HepG2 (cell line): ENCODE measurements at regions not wholly inside any gene's neighbourhood (a gene's known extent, or its start where the extent isn't known, plus 50 kb on each side); places are given as distances from the start of the nearest gene placed in this dataset.

Source experiments
- BRF2 ChIP-seq: sonication (generic); formaldehyde crosslinking; IDR thresholded peaks from 2 replicates; pipeline ENCODE4 v1.8.1; 2022; ENCODE audit warnings: mild to moderate bottlenecking, missing genetic modification reagents
- CBFB ChIP-seq: sonication (generic); formaldehyde crosslinking; IDR thresholded peaks from 2 replicates; pipeline ENCODE4 v1.4.0; 2020; ENCODE audit warnings: missing genetic modification reagents
- DMTF1 ChIP-seq: sonication (generic); formaldehyde crosslinking; IDR thresholded peaks from 2 replicates; pipeline ENCODE4 v1.4.0; 2020; ENCODE audit warnings: mild to moderate bottlenecking, missing genetic modification reagents
- FLYWCH1 ChIP-seq: sonication (generic); formaldehyde crosslinking; IDR thresholded peaks from 2 replicates; pipeline ENCODE4 v1.8.1; 2023; ENCODE audit warnings: mild to moderate bottlenecking, missing genetic modification reagents
- GABPA ChIP-seq, 2 experiments: IDR thresholded peaks; 2 replicates each; pipeline ENCODE4 v1.6.1; 2011 to 2016; ENCODE audit warnings: low read depth in 2 of 2, low read length in 1 of 2, missing biosample characterization in 1 of 2, missing genetic modification characterization in 1 of 2
- GRHL1 ChIP-seq: sonication (generic); formaldehyde crosslinking; conservative IDR thresholded peaks from 2 replicates; pipeline ENCODE4 v1.8.0; 2022; ENCODE audit warnings: missing genetic modification reagents
- HDAC2 ChIP-seq: sonication (generic); formaldehyde crosslinking; IDR thresholded peaks from 2 replicates; pipeline ENCODE4 v1.4.0; 2020; ENCODE audit warnings: missing genetic modification reagents
- HNRNPH1 ChIP-seq: fragments of 200-400 bp; formaldehyde crosslinking; optimal IDR thresholded peaks from 2 replicates; pipeline ENCODE3; 2017; ENCODE audit warnings: mild to moderate bottlenecking, low read depth, low read length
- HOXD1 ChIP-seq: sonication (generic); formaldehyde crosslinking; IDR thresholded peaks from 2 replicates; pipeline ENCODE4 v1.5.0; 2020; ENCODE audit warnings: missing genetic modification reagents
- NCOA5 ChIP-seq: sonication (generic); formaldehyde crosslinking; IDR thresholded peaks from 2 replicates; pipeline ENCODE4 v1.4.0; 2020; ENCODE audit warnings: missing genetic modification reagents
- NR2F6 ChIP-seq, 2 experiments: IDR thresholded peaks; 2 replicates each; pipeline ENCODE4 v1.6.1; 2016; ENCODE audit warnings: antibody characterized with exemption in 1 of 2, mild to moderate bottlenecking in 1 of 2
- PHB2 ChIP-seq: fragments of 450-650 bp; IDR thresholded peaks from 2 replicates; pipeline ENCODE4 v1.6.1; 2018; ENCODE audit not compliant: partially characterized antibody
- POLR2G ChIP-seq: fragments of 200-400 bp; formaldehyde crosslinking; IDR thresholded peaks from 2 replicates; pipeline ENCODE4 v1.6.1; 2018; ENCODE audit warnings: mild to moderate bottlenecking, low read depth, low read length, moderate library complexity
- SMARCC2 ChIP-seq: fragments of 450-650 bp; IDR thresholded peaks from 2 replicates; pipeline ENCODE4 v1.6.1; 2017; ENCODE audit warnings: antibody characterized with exemption, mild to moderate bottlenecking
- TEAD2 ChIP-seq: sonication (generic); formaldehyde crosslinking; IDR thresholded peaks from 2 replicates; pipeline ENCODE4 v1.9.0; 2021; ENCODE audit warnings: missing genetic modification reagents
- TFE3 ChIP-seq: IDR thresholded peaks from 2 replicates; pipeline ENCODE4 v1.6.1; 2016
- ZEB1 ChIP-seq: IDR thresholded peaks from 2 replicates; pipeline ENCODE4 v1.6.1; 2012; ENCODE audit warnings: mild to moderate bottlenecking, low read depth, inconsistent platforms; ENCODE audit not compliant: insufficient replicate concordance
- ZNF337 ChIP-seq: sonication (generic); formaldehyde crosslinking; IDR thresholded peaks from 2 replicates; pipeline ENCODE4 v1.5.1; 2020; ENCODE audit warnings: missing genetic modification reagents, low read depth, mild to moderate bottlenecking, borderline replicate concordance
- ZNF577 ChIP-seq: sonication (generic); formaldehyde crosslinking; IDR thresholded peaks from 2 replicates; pipeline ENCODE4 v1.4.0; 2020; ENCODE audit warnings: mild to moderate bottlenecking, low read depth, missing genetic modification reagents, borderline replicate concordance
- ZNF616 ChIP-seq: sonication (generic); formaldehyde crosslinking; IDR thresholded peaks from 2 replicates; pipeline ENCODE4 v1.5.0; 2020; ENCODE audit warnings: low read depth, mild to moderate bottlenecking, missing genetic modification reagents
- ZNF660 ChIP-seq: sonication (generic); formaldehyde crosslinking; IDR thresholded peaks from 2 replicates; pipeline ENCODE4 v1.5.1; 2020; ENCODE audit warnings: mild to moderate bottlenecking, low read depth, missing genetic modification reagents, borderline replicate concordance
- ZSCAN21 ChIP-seq: sonication (generic); formaldehyde crosslinking; IDR thresholded peaks from 2 replicates; pipeline ENCODE4 v1.8.0; 2022; ENCODE audit warnings: mild to moderate bottlenecking, missing genetic modification reagents, moderate library complexity, borderline replicate concordance
- ZSCAN5A ChIP-seq: sonication (generic); formaldehyde crosslinking; IDR thresholded peaks from 2 replicates; pipeline ENCODE4 v1.8.0; 2022; ENCODE audit warnings: mild to moderate bottlenecking, missing genetic modification reagents, borderline replicate concordance

GRCh38 chr12:46430340-46430948 lies 57.9 kb upstream of the SLC38A2 start (continued):
- TF ChIP-seq HOXD1 (CRISPR knock-in tag) (peak; percentile 58; the same call in 1 of the 2 replicates), NCOA5 (CRISPR knock-in tag) (no peak), BRF2 (CRISPR knock-in tag) (no peak), ZNF660 (CRISPR knock-in tag) (no peak), ZNF337 (CRISPR knock-in tag) (no peak), ZNF577 (CRISPR knock-in tag) (no peak), CBFB (0 out of 2 replicates have a peak, but pooled peaks have one; percentile 34), FLYWCH1 (CRISPR knock-in tag) (no peak), TEAD2 (no peak), HDAC2 (peak; percentile 89), TFE3 (peak; percentile 73; the same call in 1 of the 2 replicates), NR2F6 (IDR thresholded peaks at IDR 0.05) (peak; percentile 85), NR2F6 (CRISPR knock-in tag; IDR thresholded peaks at IDR 0.05) (peak; percentile 90; the same call in 1 of the 2 replicates), GABPA (IDR thresholded peaks at IDR 0.05; ENCODE audit: low read depth, low read length) (no peak), GABPA (CRISPR knock-in tag; IDR thresholded peaks at IDR 0.05; ENCODE audit: low read depth) (no peak), ZNF616 (CRISPR knock-in tag) (no peak), DMTF1 (CRISPR knock-in tag) (no peak), GRHL1 (CRISPR knock-in tag) (no peak), ZEB1 (peak; percentile 63), ZSCAN21 (no peak), POLR2G (no peak), ZSCAN5A (CRISPR knock-in tag) (no peak), HNRNPH1 (no peak), SMARCC2 (no peak), PHB2 (no peak)
